SU-DHL-6 (cell line): ENCODE measurements at regions not wholly inside any gene's neighbourhood (a gene's known extent, or its start where the extent isn't known, plus 50 kb on each side); places are given as distances from the start of the nearest gene placed in this dataset.

Source experiments
- EZH2phosphoT487 ChIP-seq: fragments of 200-600 bp; sonication (generic), shearing (Covaris generic); conservative IDR thresholded peaks from 2 replicates; pipeline ENCODE4 v1.6.1; 2018; ENCODE audit warnings: mild to moderate bottlenecking, antibody characterized with exemption, low read length, moderate library complexity, mixed read lengths
- TF ChIP-seq, protein P1 (sequence below): fragments of 200-600 bp; sonication (generic); IDR thresholded peaks from one replicate; pipeline ENCODE4 v1.5.1; 2017; ENCODE audit warnings: antibody characterized with exemption, mild to moderate bottlenecking, low read length, moderate library complexity; ENCODE audit not compliant: insufficient read depth, poor library complexity, severe bottlenecking

DNA sequence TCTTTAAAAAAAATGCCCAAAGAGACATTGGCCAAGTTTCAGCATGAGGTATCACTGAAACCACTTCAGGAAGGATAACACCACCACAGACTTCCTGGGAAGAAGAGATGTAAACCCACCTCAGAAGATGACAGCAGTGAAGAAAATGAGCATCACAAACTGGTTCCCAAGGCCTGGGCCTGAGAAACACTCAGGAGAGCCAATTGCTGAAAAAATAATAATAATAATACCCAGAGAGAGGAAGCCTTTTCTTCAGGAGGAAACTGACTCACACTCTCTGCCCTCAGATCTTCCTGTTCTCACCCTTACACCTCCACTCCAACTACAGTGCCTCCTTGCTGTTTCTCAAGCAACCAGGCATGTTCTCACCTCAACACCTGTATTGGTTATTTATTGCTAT, 68.1 kb upstream of the MAFB start:
- TF ChIP-seq, protein P1, sequence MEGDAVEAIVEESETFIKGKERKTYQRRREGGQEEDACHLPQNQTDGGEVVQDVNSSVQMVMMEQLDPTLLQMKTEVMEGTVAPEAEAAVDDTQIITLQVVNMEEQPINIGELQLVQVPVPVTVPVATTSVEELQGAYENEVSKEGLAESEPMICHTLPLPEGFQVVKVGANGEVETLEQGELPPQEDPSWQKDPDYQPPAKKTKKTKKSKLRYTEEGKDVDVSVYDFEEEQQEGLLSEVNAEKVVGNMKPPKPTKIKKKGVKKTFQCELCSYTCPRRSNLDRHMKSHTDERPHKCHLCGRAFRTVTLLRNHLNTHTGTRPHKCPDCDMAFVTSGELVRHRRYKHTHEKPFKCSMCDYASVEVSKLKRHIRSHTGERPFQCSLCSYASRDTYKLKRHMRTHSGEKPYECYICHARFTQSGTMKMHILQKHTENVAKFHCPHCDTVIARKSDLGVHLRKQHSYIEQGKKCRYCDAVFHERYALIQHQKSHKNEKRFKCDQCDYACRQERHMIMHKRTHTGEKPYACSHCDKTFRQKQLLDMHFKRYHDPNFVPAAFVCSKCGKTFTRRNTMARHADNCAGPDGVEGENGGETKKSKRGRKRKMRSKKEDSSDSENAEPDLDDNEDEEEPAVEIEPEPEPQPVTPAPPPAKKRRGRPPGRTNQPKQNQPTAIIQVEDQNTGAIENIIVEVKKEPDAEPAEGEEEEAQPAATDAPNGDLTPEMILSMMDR: no peak
- TF ChIP-seq EZH2phosphoT487: no peak
